Activated T-cell treated with anti-CD3 and anti-CD28 coated beads, Interleukin-2, amount 50 U/mL, for 48 hours (primary cell): ENCODE measurements at regions not wholly inside any gene's neighbourhood (a gene's known extent, or its start where the extent isn't known, plus 50 kb on each side); places are given as distances from the start of the nearest gene placed in this dataset.

ENCODE experiments used
- DNase-seq, 2 experiments: peaks; one replicate each; pipeline ENCODE4 v3.0.0-alpha.2; 2020

GRCh38 chr2:55973673-55974072, 50.1 kb upstream of the EFEMP1 start:
- no peak for DNase-seq

- no peak for DNase-seq
Measured at GRCh38 chr2:55976681-55977080, 53.1 kb upstream of the EFEMP1 start.

- DNase-seq, result no peak
Measured at GRCh38 chr2:55985406-55985805, 61.8 kb upstream of the EFEMP1 start.

- DNase-seq, result no peak
Measured at GRCh38 chr2:55986001-55986400, 62.4 kb upstream of the EFEMP1 start.

- DNase-seq, result no peak
Measured at GRCh38 chr2:55986700-55987440, 63.3 kb upstream of the EFEMP1 start.

GRCh38 chr2:55989405-55989804, 65.8 kb upstream of the EFEMP1 start:
- DNase-seq, result no peak

GRCh38 chr2:55992455-55992854, 68.9 kb upstream of the EFEMP1 start:
- no peak for DNase-seq

GRCh38 chr2:55993685-55994084, 70.1 kb upstream of the EFEMP1 start:
- no peak for DNase-seq

- no peak for DNase-seq
Measured at GRCh38 chr2:55995211-55995610, 71.6 kb upstream of the EFEMP1 start.

GRCh38 chr2:55995902-55996301, 72.3 kb upstream of the EFEMP1 start:
- DNase-seq, result no peak

GRCh38 chr2:55999231-55999630, 75.6 kb upstream of the EFEMP1 start:
- DNase-seq, result no peak

- DNase-seq, result no peak
Measured at GRCh38 chr2:55999790-56000189, 76.2 kb upstream of the EFEMP1 start.

GRCh38 chr2:56001947-56002346, 78.4 kb upstream of the EFEMP1 start:
- no peak for DNase-seq

- DNase-seq, result no peak
Measured at GRCh38 chr2:56008661-56009431, 85.3 kb upstream of the EFEMP1 start.

GRCh38 chr2:56009758-56010458, 86.3 kb upstream of the EFEMP1 start:
- no peak for DNase-seq

GRCh38 chr2:56011624-56012023, 88.0 kb upstream of the EFEMP1 start:
- no peak for DNase-seq

- no peak for DNase-seq
Measured at GRCh38 chr2:56012221-56012765, 88.7 kb upstream of the EFEMP1 start.

GRCh38 chr2:56013475-56013874, 89.9 kb upstream of the EFEMP1 start:
- DNase-seq, result no peak

- no peak for DNase-seq
Measured at GRCh38 chr2:56014046-56014730, 90.6 kb upstream of the EFEMP1 start.

GRCh38 chr2:56015711-56016115, 92.1 kb upstream of the EFEMP1 start:
- DNase-seq, result no peak

GRCh38 chr2:56017784-56018183, 94.2 kb upstream of the EFEMP1 start:
- DNase-seq, result no peak

GRCh38 chr2:56018267-56018666, 94.7 kb upstream of the EFEMP1 start:
- no peak for DNase-seq

GRCh38 chr2:56021136-56021474, 97.5 kb upstream of the EFEMP1 start:
- no peak for DNase-seq
